ENCODE measurements at regions not wholly inside any gene's neighbourhood (a gene's known extent, or its start where the extent isn't known, plus 50 kb on each side); places are given as distances from the start of the nearest gene placed in this dataset.

- no peak for DNase-seq
Observed at GRCh38 chr4:32203340-32203739, 1483.2 kb downstream of the PCDH7 start.

- DNase-seq, result no peak
Observed at GRCh38 chr4:32206756-32207155, 1486.6 kb downstream of the PCDH7 start.

- no peak for DNase-seq
Observed at GRCh38 chr4:32207456-32207855, 1487.3 kb downstream of the PCDH7 start.

- DNase-seq, result no peak
Observed at GRCh38 chr4:32215277-32215676, 1495.1 kb downstream of the PCDH7 start.

GRCh38 chr4:32216502-32216901, 1496.3 kb downstream of the PCDH7 start:
- DNase-seq, result no peak

GRCh38 chr4:32219306-32220075, 1499.3 kb downstream of the PCDH7 start:
- no peak for DNase-seq

GRCh38 chr4:32226204-32226603, 1506.0 kb downstream of the PCDH7 start:
- DNase-seq, result no peak

GRCh38 chr4:32226733-32227132, 1506.6 kb downstream of the PCDH7 start:
- DNase-seq, result no peak

- no peak for DNase-seq
Observed at GRCh38 chr4:32243926-32244325, 1523.8 kb downstream of the PCDH7 start.

- no peak for DNase-seq
Observed at GRCh38 chr4:32249040-32249439, 1528.9 kb downstream of the PCDH7 start.

- no peak for DNase-seq
Observed at GRCh38 chr4:32251126-32251525, 1531.0 kb downstream of the PCDH7 start.

GRCh38 chr4:32251926-32252325, 1531.8 kb downstream of the PCDH7 start:
- DNase-seq, result no peak

- DNase-seq, result peak; percentile 60
Observed at GRCh38 chr4:32254216-32254615, 1534.0 kb downstream of the PCDH7 start.

GRCh38 chr4:32258986-32259385, 1538.8 kb downstream of the PCDH7 start:
- DNase-seq, result no peak

- no peak for DNase-seq
Observed at GRCh38 chr4:32261196-32261595, 1541.0 kb downstream of the PCDH7 start.

GRCh38 chr4:32268863-32269262, 1548.7 kb downstream of the PCDH7 start:
- DNase-seq, result no peak

- no peak for DNase-seq
Observed at GRCh38 chr4:32290102-32290501, 1569.9 kb downstream of the PCDH7 start.

- DNase-seq, result no peak
Observed at GRCh38 chr4:32318926-32319325, 1598.8 kb downstream of the PCDH7 start.

GRCh38 chr4:32321421-32321820, 1601.3 kb downstream of the PCDH7 start:
- no peak for DNase-seq

- no peak for DNase-seq
Observed at GRCh38 chr4:32334759-32335158, 1614.6 kb downstream of the PCDH7 start.

GRCh38 chr4:32337403-32337802, 1617.2 kb downstream of the PCDH7 start:
- DNase-seq, result no peak

- DNase-seq, result no peak
Observed at GRCh38 chr4:32340591-32340990, 1620.4 kb downstream of the PCDH7 start.

GRCh38 chr4:32341342-32341741, 1621.2 kb downstream of the PCDH7 start:
- no peak for DNase-seq

GRCh38 chr4:32342054-32342453, 1621.9 kb downstream of the PCDH7 start:
- DNase-seq, result no peak

- no peak for DNase-seq
Observed at GRCh38 chr4:32349026-32349425, 1628.9 kb downstream of the PCDH7 start.
